ENCODE measurements at regions not wholly inside any gene's neighbourhood (a gene's known extent, or its start where the extent isn't known, plus 50 kb on each side); places are given as distances from the start of the nearest gene placed in this dataset.

GRCh38 chr2:9757501-9758264 lies 85.6 kb upstream of the TAF1B start:
- no peaks in the 10 kb centered on the region for H3K79me2 ChIP-seq (ENCODE audit: insufficient read depth, low read length)
- no peak overlapping the region for H3K4me3 ChIP-seq (replicated peaks in 1 of 2; ENCODE audit: low read depth in 1 of 2, low read length in 2 of 2)
- H3K4me2 ChIP-seq (ENCODE audit: low read length): no peak overlapping the region
- H3K4me1 ChIP-seq (ENCODE audit: control insufficient read depth in 1 of 2, insufficient read depth in 2 of 2, low read length in 2 of 2): peaks cover 19 to 25% of the 10 kb centered on the region in 2 experiments
- DNase-seq (ENCODE audit: low read depth, low spot score) (no peak), ATAC-seq (no peak)
- no peak overlapping the region for H2AFZ ChIP-seq (ENCODE audit: low read depth, low read length, poor library complexity, severe bottlenecking)
- intact Hi-C loops (cut with micrococcal nuclease): no loop called here
- no peak overlapping the region for H3K27ac ChIP-seq (ENCODE audit: low read depth, low read length)
- BruUV-seq (replicated peaks): no TSS peak
- H4K20me1 ChIP-seq (ENCODE audit: insufficient read depth): no peaks in the 10 kb centered on the region
- H3K27me3 ChIP-seq (ENCODE audit: insufficient read depth, low read length): no peaks in the 10 kb centered on the region
- no peak for TF ChIP-seq EZH2 (IDR thresholded peaks at IDR 0.05)
- no peak for TF ChIP-seq ATF3 (IDR thresholded peaks at IDR 0.05)
- TF ChIP-seq RAD21 (IDR thresholded peaks at IDR 0.05; ENCODE audit: low read depth): no peak
- TF ChIP-seq REST (IDR thresholded peaks at IDR 0.05; ENCODE audit: low read depth): no peak
- no peak for TF ChIP-seq TCF7L2 (IDR thresholded peaks at IDR 0.05; ENCODE audit: borderline replicate concordance, extremely low read depth, insufficient read depth, insufficient read length)
- no peak for TF ChIP-seq JUND (IDR thresholded peaks at IDR 0.05)
- TF ChIP-seq, protein P1, sequence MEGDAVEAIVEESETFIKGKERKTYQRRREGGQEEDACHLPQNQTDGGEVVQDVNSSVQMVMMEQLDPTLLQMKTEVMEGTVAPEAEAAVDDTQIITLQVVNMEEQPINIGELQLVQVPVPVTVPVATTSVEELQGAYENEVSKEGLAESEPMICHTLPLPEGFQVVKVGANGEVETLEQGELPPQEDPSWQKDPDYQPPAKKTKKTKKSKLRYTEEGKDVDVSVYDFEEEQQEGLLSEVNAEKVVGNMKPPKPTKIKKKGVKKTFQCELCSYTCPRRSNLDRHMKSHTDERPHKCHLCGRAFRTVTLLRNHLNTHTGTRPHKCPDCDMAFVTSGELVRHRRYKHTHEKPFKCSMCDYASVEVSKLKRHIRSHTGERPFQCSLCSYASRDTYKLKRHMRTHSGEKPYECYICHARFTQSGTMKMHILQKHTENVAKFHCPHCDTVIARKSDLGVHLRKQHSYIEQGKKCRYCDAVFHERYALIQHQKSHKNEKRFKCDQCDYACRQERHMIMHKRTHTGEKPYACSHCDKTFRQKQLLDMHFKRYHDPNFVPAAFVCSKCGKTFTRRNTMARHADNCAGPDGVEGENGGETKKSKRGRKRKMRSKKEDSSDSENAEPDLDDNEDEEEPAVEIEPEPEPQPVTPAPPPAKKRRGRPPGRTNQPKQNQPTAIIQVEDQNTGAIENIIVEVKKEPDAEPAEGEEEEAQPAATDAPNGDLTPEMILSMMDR (IDR thresholded peaks at IDR 0.05 in 2 of 3, conservative IDR thresholded peaks at IDR 0.05 in 1 of 3; ENCODE audit: borderline replicate concordance in 1 of 3, insufficient read depth in 1 of 3, low read depth in 2 of 3, low read length in 2 of 3): no peak
- TF ChIP-seq ZNF274 (IDR thresholded peaks at IDR 0.05; ENCODE audit: low read depth, low read length): no peak
- TF ChIP-seq CEBPB (IDR thresholded peaks at IDR 0.05; ENCODE audit: low read depth): no peak
- no peak for TF ChIP-seq POLR2AphosphoS5 (IDR thresholded peaks at IDR 0.05; ENCODE audit: low read depth, low read length)
- TF ChIP-seq ELF1 (IDR thresholded peaks at IDR 0.05; ENCODE audit: borderline replicate concordance, low read depth): no peak
- no peak for TF ChIP-seq ZBTB33 (IDR thresholded peaks at IDR 0.05; ENCODE audit: extremely low read depth, insufficient replicate concordance, low read length)
- no peak for TF ChIP-seq EGR1 (IDR thresholded peaks at IDR 0.05; ENCODE audit: low read depth)
- no peak for TF ChIP-seq MAX (IDR thresholded peaks at IDR 0.05)
- TF ChIP-seq SP1 (IDR thresholded peaks at IDR 0.05; ENCODE audit: low read depth): no peak
- no peak for TF ChIP-seq YY1 (IDR thresholded peaks at IDR 0.05; ENCODE audit: extremely low read depth, insufficient replicate concordance, low read depth, low read length)
- TF ChIP-seq CBX3 (IDR thresholded peaks at IDR 0.05; ENCODE audit: low read depth): no peak
- ChIA-PET CTCF (interaction anchor here (1.8 kb wide), 1 partner anchor 13 kb away, joined by 7 read pairs; no protein-coding TSS in a partner anchor), RAD21 (ENCODE audit: low non-redundant PET in 1 of 2, low total read pairs in 2 of 2, uncharacterized antibody in 2 of 2, unreplicated experiment in 2 of 2) (no interaction called here), POLR2A (no interaction called here)
- H3K9me3 ChIP-seq (ENCODE audit: control insufficient read depth in 1 of 2, insufficient read depth in 1 of 2, low read depth in 1 of 2, low read length in 2 of 2): no peaks in the 10 kb centered on the region
- no peaks in the 10 kb centered on the region for H3K36me3 ChIP-seq (ENCODE audit: control insufficient read depth in 1 of 2, insufficient read depth in 2 of 2, low read length in 2 of 2)
- no peaks in the 10 kb centered on the region for H3K9me2 ChIP-seq (ENCODE audit: insufficient read depth)
- no peak overlapping the region for H3K9ac ChIP-seq (ENCODE audit: low read length)

All from HCT116 (cell line).